SH-SY5Y (cell line): ENCODE measurements at regions not wholly inside any gene's neighbourhood (a gene's known extent, or its start where the extent isn't known, plus 50 kb on each side); places are given as distances from the start of the nearest gene placed in this dataset.

Source experiments
- GATA2 ChIP-seq: IDR thresholded peaks from 2 replicates; pipeline ENCODE4 v1.6.1; 2011; ENCODE audit warnings: mild to moderate bottlenecking, low read depth, low read length
- GATA3 ChIP-seq: IDR thresholded peaks from 2 replicates; pipeline ENCODE4 v1.6.1; 2011; ENCODE audit warnings: low read depth, mild to moderate bottlenecking, low read length, moderate library complexity

- TF ChIP-seq GATA3 (no peak), GATA2 (no peak)
Measured at GRCh38 chr3:80612366-80612765, 844.6 kb upstream of the ROBO1 start.
